ENCODE measurements at regions not wholly inside any gene's neighbourhood (a gene's known extent, or its start where the extent isn't known, plus 50 kb on each side); places are given as distances from the start of the nearest gene placed in this dataset.

GRCh38 chr9:89842267-89842768, 237.5 kb downstream of the GADD45G start:
- TF ChIP-seq CTCF (IDR thresholded peaks at IDR 0.05; ENCODE audit: low read depth, low read length) (no peak), POLR2A (IDR thresholded peaks at IDR 0.05; ENCODE audit: extremely low read depth, insufficient read length) (no peak)
